ENCODE measurements at regions not wholly inside any gene's neighbourhood (a gene's known extent, or its start where the extent isn't known, plus 50 kb on each side); places are given as distances from the start of the nearest gene placed in this dataset.

DNA sequence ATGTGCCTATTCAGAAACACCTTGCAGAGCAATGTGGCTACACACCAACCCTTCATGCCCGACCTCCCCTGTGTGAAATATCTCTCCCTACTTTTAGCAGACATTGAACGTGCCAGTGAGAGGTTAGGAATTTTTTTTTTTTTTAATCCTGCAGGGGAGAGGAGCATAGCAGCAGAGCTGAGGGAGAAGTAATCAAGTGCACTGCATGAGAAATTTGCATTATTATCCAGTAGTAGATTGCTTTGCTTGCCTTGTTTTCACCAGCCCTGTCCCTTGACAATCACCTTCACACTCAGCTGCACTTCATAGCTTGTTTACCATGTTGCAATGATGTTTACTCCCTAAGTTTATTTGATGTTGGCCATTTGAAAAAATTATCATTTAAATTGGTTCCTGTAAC is 489.6 kb upstream of the ZNF608 start:
- TF ChIP-seq TCF7L2 (IDR thresholded peaks at IDR 0.05; ENCODE audit: low read depth, low read length) (no peak), SIN3A (IDR thresholded peaks at IDR 0.05; ENCODE audit: borderline replicate concordance, insufficient read depth, low read depth, low read length) (no peak), POLR2AphosphoS5 (IDR thresholded peaks at IDR 0.05; ENCODE audit: low read depth, low read length) (no peak)
- TF ChIP-seq, protein P1, sequence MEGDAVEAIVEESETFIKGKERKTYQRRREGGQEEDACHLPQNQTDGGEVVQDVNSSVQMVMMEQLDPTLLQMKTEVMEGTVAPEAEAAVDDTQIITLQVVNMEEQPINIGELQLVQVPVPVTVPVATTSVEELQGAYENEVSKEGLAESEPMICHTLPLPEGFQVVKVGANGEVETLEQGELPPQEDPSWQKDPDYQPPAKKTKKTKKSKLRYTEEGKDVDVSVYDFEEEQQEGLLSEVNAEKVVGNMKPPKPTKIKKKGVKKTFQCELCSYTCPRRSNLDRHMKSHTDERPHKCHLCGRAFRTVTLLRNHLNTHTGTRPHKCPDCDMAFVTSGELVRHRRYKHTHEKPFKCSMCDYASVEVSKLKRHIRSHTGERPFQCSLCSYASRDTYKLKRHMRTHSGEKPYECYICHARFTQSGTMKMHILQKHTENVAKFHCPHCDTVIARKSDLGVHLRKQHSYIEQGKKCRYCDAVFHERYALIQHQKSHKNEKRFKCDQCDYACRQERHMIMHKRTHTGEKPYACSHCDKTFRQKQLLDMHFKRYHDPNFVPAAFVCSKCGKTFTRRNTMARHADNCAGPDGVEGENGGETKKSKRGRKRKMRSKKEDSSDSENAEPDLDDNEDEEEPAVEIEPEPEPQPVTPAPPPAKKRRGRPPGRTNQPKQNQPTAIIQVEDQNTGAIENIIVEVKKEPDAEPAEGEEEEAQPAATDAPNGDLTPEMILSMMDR (IDR thresholded peaks at IDR 0.05) = no peak
- TF ChIP-seq, protein P2, sequence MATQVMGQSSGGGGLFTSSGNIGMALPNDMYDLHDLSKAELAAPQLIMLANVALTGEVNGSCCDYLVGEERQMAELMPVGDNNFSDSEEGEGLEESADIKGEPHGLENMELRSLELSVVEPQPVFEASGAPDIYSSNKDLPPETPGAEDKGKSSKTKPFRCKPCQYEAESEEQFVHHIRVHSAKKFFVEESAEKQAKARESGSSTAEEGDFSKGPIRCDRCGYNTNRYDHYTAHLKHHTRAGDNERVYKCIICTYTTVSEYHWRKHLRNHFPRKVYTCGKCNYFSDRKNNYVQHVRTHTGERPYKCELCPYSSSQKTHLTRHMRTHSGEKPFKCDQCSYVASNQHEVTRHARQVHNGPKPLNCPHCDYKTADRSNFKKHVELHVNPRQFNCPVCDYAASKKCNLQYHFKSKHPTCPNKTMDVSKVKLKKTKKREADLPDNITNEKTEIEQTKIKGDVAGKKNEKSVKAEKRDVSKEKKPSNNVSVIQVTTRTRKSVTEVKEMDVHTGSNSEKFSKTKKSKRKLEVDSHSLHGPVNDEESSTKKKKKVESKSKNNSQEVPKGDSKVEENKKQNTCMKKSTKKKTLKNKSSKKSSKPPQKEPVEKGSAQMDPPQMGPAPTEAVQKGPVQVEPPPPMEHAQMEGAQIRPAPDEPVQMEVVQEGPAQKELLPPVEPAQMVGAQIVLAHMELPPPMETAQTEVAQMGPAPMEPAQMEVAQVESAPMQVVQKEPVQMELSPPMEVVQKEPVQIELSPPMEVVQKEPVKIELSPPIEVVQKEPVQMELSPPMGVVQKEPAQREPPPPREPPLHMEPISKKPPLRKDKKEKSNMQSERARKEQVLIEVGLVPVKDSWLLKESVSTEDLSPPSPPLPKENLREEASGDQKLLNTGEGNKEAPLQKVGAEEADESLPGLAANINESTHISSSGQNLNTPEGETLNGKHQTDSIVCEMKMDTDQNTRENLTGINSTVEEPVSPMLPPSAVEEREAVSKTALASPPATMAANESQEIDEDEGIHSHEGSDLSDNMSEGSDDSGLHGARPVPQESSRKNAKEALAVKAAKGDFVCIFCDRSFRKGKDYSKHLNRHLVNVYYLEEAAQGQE (IDR thresholded peaks at IDR 0.05; ENCODE audit: insufficient read depth in 1 of 2, low read depth in 2 of 2, low read length in 1 of 2) = no peak
- peak overlapping the region; percentile 60; the same call in 1 of the 2 replicates for H3K27ac ChIP-seq (ENCODE audit: low read length)
- H3K4me3 ChIP-seq (ENCODE audit: low read depth in 2 of 2, low read length in 2 of 2) = no peak overlapping the region
- ChIA-PET POLR2A (no interaction called here), CTCF (no interaction called here)
- no peaks in the 10 kb centered on the region for H3K9me3 ChIP-seq (ENCODE audit: control insufficient read depth, insufficient read depth, low read depth, low read length)
- DNase-seq (ENCODE audit: low read depth, low spot score) = no peak
- in situ Hi-C loops (cut with HindIII; ENCODE audit: low pct_unique_long_range_greater_than_20kb, low sequenced_read_pairs) = no loop called here
- no peak for ATAC-seq
- no peaks in the 10 kb centered on the region for H3K27me3 ChIP-seq (ENCODE audit: control insufficient read depth, insufficient read depth, low read length)
- intact Hi-C loops (cut with micrococcal nuclease; ENCODE audit: unreplicated experiment) = no loop called here
- H3K36me3 ChIP-seq (ENCODE audit: control insufficient read depth, insufficient read depth, low read length) = no peaks in the 10 kb centered on the region
- peaks cover 6% of the 10 kb centered on the region; the same call in 1 of the 2 replicates for H3K4me1 ChIP-seq (ENCODE audit: control insufficient read depth, insufficient read depth, low read length)
- BruUV-seq (replicated peaks) = no TSS peak

- POLR2A ChIA-PET = no interaction called here
- no peak overlapping the region for H3K4me3 ChIP-seq (ENCODE audit: low read depth in 2 of 2, low read length in 2 of 2)
- CTCF ChIA-PET = no interaction called here
- no peak overlapping the region; the same call in 1 of the 2 replicates for H3K27ac ChIP-seq (ENCODE audit: low read length)
- H3K9me3 ChIP-seq (ENCODE audit: control insufficient read depth, insufficient read depth, low read depth, low read length) = no peaks in the 10 kb centered on the region
- in situ Hi-C loops (cut with HindIII; ENCODE audit: low pct_unique_long_range_greater_than_20kb, low sequenced_read_pairs) = no loop called here
- no peaks in the 10 kb centered on the region for H3K27me3 ChIP-seq (ENCODE audit: control insufficient read depth, insufficient read depth, low read length)
- no TSS peak for BruUV-seq (replicated peaks)
- H3K4me1 ChIP-seq (ENCODE audit: control insufficient read depth, insufficient read depth, low read length) = peaks cover 6% of the 10 kb centered on the region; the same call in 1 of the 2 replicates
- H3K36me3 ChIP-seq (ENCODE audit: control insufficient read depth, insufficient read depth, low read length) = no peaks in the 10 kb centered on the region
- intact Hi-C loops (cut with micrococcal nuclease; ENCODE audit: unreplicated experiment) = no loop called here
- TF ChIP-seq SIN3A (IDR thresholded peaks at IDR 0.05; ENCODE audit: borderline replicate concordance, insufficient read depth, low read depth, low read length) (no peak), TCF7L2 (IDR thresholded peaks at IDR 0.05; ENCODE audit: low read depth, low read length) (no peak), POLR2AphosphoS5 (IDR thresholded peaks at IDR 0.05; ENCODE audit: low read depth, low read length) (no peak)
- TF ChIP-seq, protein P1 (IDR thresholded peaks at IDR 0.05) = no peak
- TF ChIP-seq, protein P2 (IDR thresholded peaks at IDR 0.05; ENCODE audit: insufficient read depth in 1 of 2, low read depth in 2 of 2, low read length in 1 of 2) = no peak
- ATAC-seq = no peak
- no peak for DNase-seq (ENCODE audit: low read depth, low spot score)
Measured at GRCh38 chr5:125236981-125237380, 490.5 kb upstream of the ZNF608 start.
